Dendritic cell treated with granulocyte-macrophage colony-stimulating factor and Interleukin-4, amounts not matched to agents 40 ng/mL and 50 ng/mL, for 4 days (primary cell): ENCODE measurements at regions not wholly inside any gene's neighbourhood (a gene's known extent, or its start where the extent isn't known, plus 50 kb on each side); places are given as distances from the start of the nearest gene placed in this dataset.
A peak's percentile ranks its signal among the peaks of the same experiment; 100 is the strongest.

Experiments
- H3K27ac Mint-ChIP-seq: one replicate; pipeline ENCODE4 v1.8.0; 2022; ENCODE audit warnings: mild to moderate bottlenecking, mixed read lengths
- H3K27me3 Mint-ChIP-seq: one replicate; pipeline ENCODE4 v1.8.0; 2022; ENCODE audit warnings: mild to moderate bottlenecking, mixed read lengths
- H3K36me3 Mint-ChIP-seq: one replicate; pipeline ENCODE4 v1.8.0; 2022; ENCODE audit warnings: low read depth, mixed read lengths
- H3K4me1 Mint-ChIP-seq: one replicate; pipeline ENCODE4 v1.8.0; 2022; ENCODE audit warnings: low read depth, mixed read lengths
- H3K4me3 Mint-ChIP-seq: one replicate; pipeline ENCODE4 v1.8.0; 2022; ENCODE audit warnings: mild to moderate bottlenecking, moderate library complexity, mixed read lengths
- H3K9me3 Mint-ChIP-seq: one replicate; pipeline ENCODE4 v1.8.0; 2022; ENCODE audit warnings: mixed read lengths
- intact Hi-C: fragments of 100-400 bp; cut with micrococcal nuclease; formaldehyde crosslinking; loops from one replicate; pipeline ENCODE4 v1.15.0; 2022

DNA sequence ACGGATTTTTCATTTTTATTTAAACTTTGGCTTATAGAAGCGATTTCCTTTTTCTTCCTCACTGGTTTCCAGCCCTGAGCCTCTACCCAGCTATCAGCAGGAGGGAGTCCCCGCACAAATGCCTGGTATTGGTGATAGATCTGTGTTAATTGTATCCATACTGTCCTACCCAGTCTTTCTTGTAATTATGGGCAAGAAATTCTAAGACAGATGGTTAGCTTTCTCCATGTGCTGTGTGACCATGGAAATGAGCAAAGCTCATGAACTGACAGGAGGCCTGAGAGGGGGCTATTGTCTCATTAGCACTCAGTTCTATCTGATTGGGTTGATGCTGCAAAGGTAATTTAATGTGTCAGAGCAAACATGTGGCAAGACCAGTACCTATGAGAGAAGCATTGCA is 108.1 kb upstream of the IVNS1ABP start:
- peaks cover 34% of the 10 kb centered on the region for H3K4me1 Mint-ChIP-seq
- no peaks in the 10 kb centered on the region for H3K36me3 Mint-ChIP-seq
- H3K4me3 Mint-ChIP-seq = no peak overlapping the region
- peak overlapping the region; percentile 44 for H3K27ac Mint-ChIP-seq
- H3K9me3 Mint-ChIP-seq = peaks cover 13% of the 10 kb centered on the region
- H3K27me3 Mint-ChIP-seq = no peaks in the 10 kb centered on the region
- intact Hi-C loops = no loop called here

DNA sequence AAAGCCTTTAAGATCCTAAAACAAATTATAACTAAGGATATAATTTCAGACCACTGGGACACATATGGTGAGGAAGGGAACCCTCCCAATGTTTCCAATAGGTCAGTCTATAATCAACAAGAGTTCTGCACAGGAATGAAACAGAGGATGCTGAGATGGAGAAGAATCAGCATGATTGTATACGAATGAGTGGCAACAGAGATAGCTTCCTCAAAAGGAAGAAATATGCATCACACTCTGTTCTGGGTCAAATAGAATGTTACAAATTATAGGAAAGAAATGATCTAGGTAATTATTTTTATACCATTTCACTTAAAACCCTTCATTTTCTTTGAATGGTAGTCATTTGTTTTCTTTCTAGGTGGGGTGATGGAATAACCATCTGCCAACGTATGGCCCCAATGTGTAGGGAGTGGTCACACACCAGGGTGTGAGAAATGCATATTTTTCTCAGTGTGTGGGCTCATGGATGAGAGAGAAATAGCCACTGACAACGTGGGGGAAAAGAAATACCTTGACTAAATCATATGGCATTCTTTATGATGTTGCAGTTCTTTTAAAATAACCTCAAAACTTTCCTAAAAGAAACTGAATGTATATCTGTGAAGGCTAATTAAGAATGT is 104.6 kb upstream of the IVNS1ABP start:
- Mint-ChIP-seq H3K4me1 (peaks cover 25% of the 10 kb centered on the region), H3K4me3 (no peak overlapping the region), H3K27ac (peak overlapping the region; percentile 3), H3K9me3 (no peaks in the 10 kb centered on the region), H3K36me3 (no peaks in the 10 kb centered on the region), H3K27me3 (no peaks in the 10 kb centered on the region)
- intact Hi-C loops = no loop called here

DNA sequence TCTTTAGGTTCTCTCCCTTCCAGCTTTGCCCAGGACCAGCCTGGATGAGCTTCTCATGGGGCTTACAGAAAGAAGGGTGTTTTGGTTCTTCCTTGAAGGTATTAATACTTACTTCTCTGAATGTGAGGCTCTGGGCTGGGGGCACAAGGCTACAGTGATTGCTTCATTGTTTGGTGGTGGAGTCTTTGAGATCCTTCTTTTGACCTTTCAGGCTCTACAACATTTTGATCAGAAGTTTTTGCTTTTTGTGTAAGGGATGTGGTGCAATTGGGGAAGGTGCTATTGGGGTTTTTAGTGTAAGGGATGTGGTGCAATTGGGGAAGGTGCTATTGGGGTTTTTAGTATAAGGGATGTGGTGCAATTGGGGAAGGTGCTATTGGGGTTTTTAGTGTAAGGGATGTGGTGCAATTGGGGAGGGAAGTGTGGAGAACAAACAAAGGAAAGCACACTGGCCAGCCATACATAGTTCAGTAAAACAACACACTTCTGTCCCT is 103.6 kb upstream of the IVNS1ABP start:
- H3K4me3 Mint-ChIP-seq = no peak overlapping the region

DNA sequence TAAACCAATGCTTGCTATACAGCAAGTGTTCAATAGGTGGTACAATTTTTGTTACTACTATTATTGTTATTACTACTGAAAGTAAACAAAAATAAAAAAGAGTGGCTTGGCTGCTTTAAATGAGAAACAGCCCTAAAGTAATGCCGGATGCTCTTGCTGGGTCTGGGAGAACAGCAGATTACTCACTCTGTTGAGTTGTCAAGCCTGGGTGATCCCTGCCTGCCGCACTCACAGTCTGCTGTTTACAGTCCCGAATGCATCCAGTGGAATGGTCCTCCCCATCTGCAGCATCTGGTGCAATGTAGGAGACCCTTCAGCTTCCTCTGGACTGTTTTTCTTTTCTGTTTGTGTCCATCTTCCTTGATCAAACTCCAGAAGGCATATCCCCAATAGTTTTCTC is 102.7 kb upstream of the IVNS1ABP start:
- Mint-ChIP-seq H3K27ac (no peak overlapping the region), H3K4me1 (peaks cover 23% of the 10 kb centered on the region), H3K36me3 (no peaks in the 10 kb centered on the region), H3K4me3 (no peak overlapping the region), H3K9me3 (no peaks in the 10 kb centered on the region), H3K27me3 (no peaks in the 10 kb centered on the region)
- intact Hi-C loops = no loop called here

More for the DNA sequence above, 103.6 kb upstream of the IVNS1ABP start:
- Mint-ChIP-seq H3K27ac (peak overlapping the region; percentile 3), H3K9me3 (no peaks in the 10 kb centered on the region), H3K27me3 (no peaks in the 10 kb centered on the region), H3K4me1 (peaks cover 30% of the 10 kb centered on the region), H3K36me3 (no peaks in the 10 kb centered on the region)
- intact Hi-C loops = no loop called here

DNA sequence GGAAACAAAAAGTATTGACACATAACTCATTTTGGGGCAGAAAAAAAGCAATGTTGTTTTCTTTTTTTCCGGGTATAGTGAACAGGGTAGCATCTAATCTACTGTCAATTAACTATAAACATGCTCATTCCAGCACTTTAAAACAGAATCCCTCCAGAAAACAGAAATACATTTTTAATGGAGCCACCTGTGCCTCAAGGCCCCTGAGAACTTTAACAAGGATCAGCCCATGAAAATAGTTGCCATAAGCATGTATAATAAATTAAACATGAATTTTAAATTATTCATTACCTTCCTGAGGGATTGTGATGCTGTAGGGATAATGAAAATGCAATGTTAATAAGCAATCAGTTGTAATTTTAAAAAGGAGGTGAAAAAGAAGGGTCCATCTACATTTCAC is 101.4 kb upstream of the IVNS1ABP start:
- intact Hi-C loops = no loop called here
- Mint-ChIP-seq H3K27me3 (no peaks in the 10 kb centered on the region), H3K4me3 (no peak overlapping the region), H3K36me3 (no peaks in the 10 kb centered on the region), H3K9me3 (no peaks in the 10 kb centered on the region), H3K4me1 (peaks cover 19% of the 10 kb centered on the region), H3K27ac (no peak overlapping the region)

DNA sequence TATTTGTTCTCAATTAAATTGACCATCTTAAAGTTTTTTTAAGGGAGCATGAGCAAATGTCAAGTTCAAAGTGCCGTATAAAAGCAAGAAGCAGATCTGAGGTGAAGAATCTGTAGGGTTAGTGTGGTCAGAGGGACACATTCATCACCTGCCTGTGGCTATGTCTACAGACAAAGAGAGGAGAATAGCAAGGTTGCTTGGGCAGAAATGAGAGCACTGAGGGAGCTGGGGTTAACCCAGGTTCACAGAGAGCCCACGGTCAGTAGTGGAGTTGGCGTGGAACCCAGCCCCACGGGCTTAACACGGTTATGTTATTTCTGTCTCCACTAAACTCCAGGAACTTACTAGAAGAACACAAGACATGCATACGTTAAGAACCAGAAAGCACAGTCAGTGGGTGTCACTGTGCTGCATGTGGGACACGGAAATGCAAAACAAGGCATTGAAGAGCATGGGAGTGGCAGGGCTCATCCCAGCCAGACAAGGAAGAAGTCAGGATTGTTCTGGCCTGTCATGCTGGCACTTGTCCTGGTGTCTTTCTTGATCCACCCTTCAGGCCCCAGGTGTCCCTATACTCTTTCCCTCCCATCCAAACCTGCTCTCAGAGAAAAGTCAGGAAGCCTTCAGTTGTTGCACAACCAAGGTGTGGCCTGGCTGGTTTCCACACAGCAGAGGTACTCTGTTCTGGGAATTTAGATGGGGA is 95.5 kb upstream of the IVNS1ABP start:
- Mint-ChIP-seq H3K4me3 (no peak overlapping the region), H3K9me3 (no peaks in the 10 kb centered on the region), H3K4me1 (peaks cover 44% of the 10 kb centered on the region), H3K36me3 (no peaks in the 10 kb centered on the region), H3K27me3 (no peaks in the 10 kb centered on the region), H3K27ac (peak overlapping the region; percentile 39)
- intact Hi-C loops = no loop called here

DNA sequence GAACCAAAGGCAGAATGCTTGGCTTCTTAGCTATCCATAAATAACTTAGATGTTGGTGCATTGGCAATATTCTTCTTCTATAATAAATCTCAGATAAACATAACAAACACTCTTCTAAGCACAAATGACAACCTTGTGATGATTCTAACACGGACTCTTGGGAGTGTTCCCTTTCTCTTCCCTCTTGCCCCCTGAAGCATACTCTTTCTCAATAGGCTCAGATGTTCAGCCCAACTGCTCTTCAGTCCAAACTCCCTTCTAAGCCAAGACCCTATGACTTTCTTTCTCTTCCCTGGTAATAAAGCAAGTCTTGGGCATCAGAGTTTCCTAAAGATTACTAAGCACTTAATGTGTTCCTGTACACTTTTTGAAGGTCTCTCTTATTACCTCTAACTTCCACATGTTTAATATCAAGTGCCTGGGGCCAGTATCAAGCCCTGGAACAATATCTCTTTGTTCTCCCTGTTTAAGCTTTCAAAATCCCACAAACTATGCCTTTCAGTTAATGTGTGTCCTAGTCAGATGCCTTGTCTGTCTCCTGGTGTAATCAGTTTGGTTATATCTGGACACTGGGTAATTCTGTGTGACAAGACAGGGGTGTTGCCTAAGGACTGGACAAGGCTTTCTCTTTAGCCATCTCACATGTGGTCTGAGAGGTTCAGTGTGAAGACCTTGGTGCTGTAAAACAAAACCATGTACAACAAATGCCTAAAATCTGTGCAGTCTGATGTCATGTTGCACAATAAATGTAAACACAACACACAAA is 92.9 kb upstream of the IVNS1ABP start:
- H3K36me3 Mint-ChIP-seq = no peaks in the 10 kb centered on the region
- no peak overlapping the region for H3K4me3 Mint-ChIP-seq
- intact Hi-C loops = no loop called here
- H3K27ac Mint-ChIP-seq = peak overlapping the region; percentile 44
- no peaks in the 10 kb centered on the region for H3K9me3 Mint-ChIP-seq
- H3K27me3 Mint-ChIP-seq = no peaks in the 10 kb centered on the region
- peaks cover 50% of the 10 kb centered on the region for H3K4me1 Mint-ChIP-seq

DNA sequence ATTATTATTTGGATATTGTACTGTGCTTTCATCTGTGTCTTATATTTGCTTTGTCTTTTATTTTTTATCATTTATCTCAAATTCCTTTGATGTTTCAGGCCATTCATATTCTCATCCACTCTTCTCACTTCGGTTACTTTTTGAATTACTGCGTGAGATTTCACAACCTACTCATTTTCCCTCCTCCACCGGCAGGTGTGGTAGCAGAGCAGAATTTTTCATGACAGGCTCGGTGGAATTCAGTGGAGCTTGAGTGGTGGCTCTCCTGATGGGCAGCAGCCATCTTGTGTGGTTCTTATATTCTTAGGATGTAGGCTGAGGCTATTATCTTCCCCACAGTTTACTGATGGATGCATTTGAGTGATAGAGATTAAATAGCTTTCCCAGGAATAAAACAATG is 92.3 kb upstream of the IVNS1ABP start:
- no peaks in the 10 kb centered on the region for H3K27me3 Mint-ChIP-seq
- peak overlapping the region; percentile 44 for H3K27ac Mint-ChIP-seq
- intact Hi-C loops = no loop called here
- peaks cover 56% of the 10 kb centered on the region for H3K4me1 Mint-ChIP-seq
- H3K4me3 Mint-ChIP-seq = no peak overlapping the region
- no peaks in the 10 kb centered on the region for H3K9me3 Mint-ChIP-seq
- no peaks in the 10 kb centered on the region for H3K36me3 Mint-ChIP-seq

DNA sequence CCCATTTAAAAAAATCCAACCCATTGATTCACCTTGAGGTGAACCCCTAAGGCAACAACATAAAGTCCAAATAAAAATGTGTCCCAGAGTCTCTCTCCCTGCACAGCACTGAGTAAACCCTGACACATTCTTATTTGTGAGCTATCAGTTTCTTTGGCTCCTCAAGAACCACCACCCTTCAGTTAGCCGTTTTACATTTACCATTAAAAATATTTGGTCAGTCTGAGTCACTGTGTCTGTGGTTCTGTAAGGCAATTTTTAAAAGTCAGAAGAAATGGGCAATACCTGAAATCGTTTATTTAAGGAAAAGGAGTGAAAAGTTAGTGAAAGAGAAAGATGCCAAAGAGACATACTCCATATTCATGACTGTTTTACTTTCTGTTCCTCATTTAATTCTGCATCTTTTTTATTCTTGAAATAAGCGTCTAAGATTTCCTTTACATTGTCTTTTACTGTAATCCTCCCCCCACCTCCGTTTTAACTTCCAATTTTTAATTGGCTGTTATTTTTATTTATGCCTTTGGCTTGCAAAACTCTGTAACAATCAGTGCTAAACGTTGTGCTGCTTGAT is 91.7 kb upstream of the IVNS1ABP start:
- intact Hi-C loops = no loop called here
- H3K27me3 Mint-ChIP-seq = no peaks in the 10 kb centered on the region
- H3K27ac Mint-ChIP-seq = peak overlapping the region; percentile 44
- H3K9me3 Mint-ChIP-seq = no peaks in the 10 kb centered on the region
- H3K4me1 Mint-ChIP-seq = peaks cover 58% of the 10 kb centered on the region
- H3K36me3 Mint-ChIP-seq = no peaks in the 10 kb centered on the region
- no peak overlapping the region for H3K4me3 Mint-ChIP-seq

DNA sequence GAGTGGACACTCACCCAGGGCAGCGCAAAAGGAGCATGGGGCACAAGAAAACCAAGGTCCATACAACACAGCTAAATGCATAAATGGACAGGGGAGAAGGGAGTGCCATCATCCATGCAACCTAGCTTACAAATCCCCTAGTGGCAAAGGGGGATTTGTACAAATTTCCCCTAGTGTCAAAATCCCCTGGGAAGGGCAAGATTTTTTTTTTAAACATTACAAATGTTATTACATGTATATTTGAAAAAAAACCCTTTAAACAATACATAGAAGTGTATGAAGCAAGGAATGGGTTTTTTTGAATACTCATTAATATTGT is 89.6 kb upstream of the IVNS1ABP start:
- Mint-ChIP-seq H3K27me3 (no peaks in the 10 kb centered on the region), H3K4me1 (peaks cover 63% of the 10 kb centered on the region), H3K36me3 (no peaks in the 10 kb centered on the region), H3K9me3 (no peaks in the 10 kb centered on the region), H3K27ac (peak overlapping the region; percentile 24), H3K4me3 (no peak overlapping the region)
- intact Hi-C loops = no loop called here

DNA sequence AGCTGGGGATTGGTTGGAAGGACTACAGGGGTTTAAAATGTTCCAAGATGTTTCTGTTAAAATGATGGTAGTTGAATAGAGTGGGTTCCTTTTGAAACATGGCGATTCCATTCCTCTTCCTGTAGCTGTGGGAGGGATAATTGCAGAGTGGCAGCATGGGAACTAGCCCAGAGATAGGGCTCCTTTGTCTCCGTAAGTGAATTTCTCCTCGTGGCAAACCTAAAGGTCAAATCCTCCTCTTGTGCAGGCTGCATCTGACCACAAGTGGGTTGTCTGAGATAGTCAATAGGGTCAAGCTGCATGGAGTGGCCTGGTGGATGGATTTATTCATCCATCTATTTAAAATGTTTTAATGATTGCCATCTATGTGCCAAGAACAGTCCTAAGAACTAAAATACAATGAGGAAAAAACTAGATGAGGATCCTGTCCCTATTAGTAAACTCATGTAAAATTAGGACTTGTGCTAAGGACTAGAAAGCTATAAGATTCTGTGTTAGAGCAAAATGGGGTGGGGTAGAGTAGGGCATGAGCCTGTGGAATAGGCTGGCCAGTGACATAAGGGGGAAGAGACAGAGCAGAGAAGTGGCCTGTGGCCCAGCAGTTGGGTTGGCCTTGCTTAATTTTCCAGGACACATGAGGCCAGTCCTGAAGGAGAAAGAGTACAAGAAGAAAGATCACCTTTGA is 89.1 kb upstream of the IVNS1ABP start:
- intact Hi-C loops = no loop called here
- peak overlapping the region; percentile 24 for H3K27ac Mint-ChIP-seq
- H3K27me3 Mint-ChIP-seq = no peaks in the 10 kb centered on the region
- H3K36me3 Mint-ChIP-seq = no peaks in the 10 kb centered on the region
- no peaks in the 10 kb centered on the region for H3K9me3 Mint-ChIP-seq
- no peak overlapping the region for H3K4me3 Mint-ChIP-seq
- H3K4me1 Mint-ChIP-seq = peaks cover 58% of the 10 kb centered on the region

DNA sequence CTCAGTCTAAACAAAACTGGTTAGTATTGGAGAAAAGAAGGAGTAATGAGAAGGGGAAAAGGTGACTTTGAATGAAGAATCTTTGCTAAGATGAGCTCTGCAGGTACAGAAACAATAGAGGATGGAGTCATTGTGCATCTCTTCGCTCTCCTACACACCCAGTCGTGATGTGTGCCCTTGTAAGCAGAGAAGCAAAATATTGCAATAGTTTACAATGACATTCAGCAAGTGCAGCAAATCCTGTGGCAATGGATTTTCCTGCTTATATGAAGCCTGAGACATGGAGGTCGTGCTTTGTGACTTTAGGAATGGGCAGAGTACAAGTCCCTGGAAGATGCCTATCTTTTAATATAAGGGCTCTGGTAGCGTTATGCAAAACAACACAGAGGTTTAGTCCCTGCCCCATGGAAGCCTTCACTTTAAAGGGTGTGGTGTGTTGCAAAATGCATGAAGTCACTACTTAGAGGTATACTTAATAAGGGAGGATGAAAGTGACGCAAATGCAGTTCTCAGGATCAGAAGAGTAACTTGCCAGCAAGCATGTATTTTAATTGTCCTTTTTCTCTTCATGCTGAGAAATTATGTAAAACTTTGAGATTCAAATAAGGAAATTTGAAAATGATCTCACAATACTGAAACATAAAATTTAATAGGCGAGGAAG is 88.0 kb upstream of the IVNS1ABP start:
- peaks cover 51% of the 10 kb centered on the region for H3K4me1 Mint-ChIP-seq
- intact Hi-C loops = no loop called here
- H3K9me3 Mint-ChIP-seq = no peaks in the 10 kb centered on the region
- no peaks in the 10 kb centered on the region for H3K27me3 Mint-ChIP-seq
- no peaks in the 10 kb centered on the region for H3K36me3 Mint-ChIP-seq
- peak overlapping the region; percentile 43 for H3K27ac Mint-ChIP-seq
- H3K4me3 Mint-ChIP-seq = no peak overlapping the region

DNA sequence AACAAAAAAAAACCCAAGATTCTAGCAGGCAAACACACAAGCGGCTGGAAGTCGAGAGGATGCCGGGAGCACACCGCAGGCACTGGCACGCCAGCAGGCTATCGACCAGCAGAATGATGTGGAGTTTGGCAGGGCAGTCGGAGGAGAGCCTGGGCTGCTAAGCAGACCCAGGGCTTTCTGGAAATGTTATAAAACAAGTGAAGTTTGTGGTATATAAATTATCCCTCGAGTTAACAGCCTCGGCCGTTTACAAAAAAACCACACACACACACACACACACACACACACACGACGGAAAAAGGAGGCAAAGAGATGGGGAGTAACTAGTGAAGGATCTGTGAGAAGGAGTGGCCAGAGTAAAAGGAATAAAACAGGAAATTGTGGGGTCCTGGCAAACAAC is 87.2 kb upstream of the IVNS1ABP start:
- Mint-ChIP-seq H3K9me3 (no peaks in the 10 kb centered on the region), H3K36me3 (no peaks in the 10 kb centered on the region), H3K27ac (peak overlapping the region; percentile 43), H3K4me3 (no peak overlapping the region), H3K27me3 (no peaks in the 10 kb centered on the region), H3K4me1 (peaks cover 43% of the 10 kb centered on the region)
- intact Hi-C loops = no loop called here
